GM18511 (cell line): ENCODE measurements at regions not wholly inside any gene's neighbourhood (a gene's known extent, or its start where the extent isn't known, plus 50 kb on each side); places are given as distances from the start of the nearest gene placed in this dataset.
"Not testable (repeated sequence)": the region's sequence is repeated elsewhere in the genome, so short reads cannot be mapped to it uniquely, and the experiment has no call there.

Experiments used
- ATAC-seq: cut with Tn5 transposase; IDR thresholded peaks from one replicate; pipeline ENCODE4 v1.9.1; 2021; ENCODE audit warnings: mild to moderate bottlenecking, moderate library complexity; ENCODE audit not compliant: unreplicated experiment

DNA sequence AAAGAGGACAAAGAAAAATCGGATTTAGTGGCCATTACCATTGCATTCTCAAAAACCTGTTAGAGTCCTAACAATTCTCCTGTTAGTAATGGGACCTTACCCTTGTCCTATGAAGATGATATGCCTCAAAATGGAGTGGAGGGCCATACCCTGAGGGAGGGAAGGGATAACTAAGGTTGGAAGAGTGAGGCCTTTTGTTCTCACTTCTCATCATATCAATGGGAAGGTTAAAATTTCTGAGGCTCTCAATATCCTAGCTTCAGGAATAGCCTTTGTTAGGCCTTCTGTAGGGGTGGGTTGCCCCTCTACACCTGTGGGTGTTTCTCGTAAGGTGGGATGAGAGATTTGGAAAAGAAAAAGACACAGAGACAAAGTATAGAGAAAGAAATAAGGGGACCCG lies 109.4 kb upstream of the SGIP1 start:
- not testable (repeated sequence) for ATAC-seq

DNA sequence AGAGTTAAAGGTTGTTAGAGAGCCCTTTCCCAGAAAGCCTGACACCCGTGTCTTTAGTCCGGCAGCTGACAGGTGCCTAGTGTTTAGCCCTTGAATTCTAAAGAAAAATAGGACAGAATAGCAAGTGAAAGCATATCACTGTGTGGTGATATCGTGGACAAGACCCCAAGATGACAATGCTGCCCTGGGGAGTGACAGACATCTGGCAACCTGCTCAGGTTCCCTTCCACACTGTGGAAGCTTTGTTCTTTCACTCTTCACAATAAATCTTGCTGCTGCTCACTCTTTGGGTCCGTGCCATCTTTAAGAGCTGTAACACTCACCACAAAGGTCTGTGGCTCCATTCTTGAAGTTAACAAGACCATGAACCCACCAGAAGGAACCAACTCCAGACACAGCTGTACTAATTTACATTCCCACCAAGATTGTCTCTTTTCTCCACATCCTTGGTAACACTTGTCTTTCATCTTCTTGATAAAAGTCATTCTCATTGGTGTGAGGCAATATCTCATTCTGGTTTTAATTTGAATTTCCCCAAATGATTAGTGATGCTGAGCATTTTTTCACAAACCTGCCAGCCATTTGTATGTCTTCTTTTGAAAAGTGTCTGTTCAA lies 107.6 kb upstream of the SGIP1 start:
- ATAC-seq = no peak

DNA sequence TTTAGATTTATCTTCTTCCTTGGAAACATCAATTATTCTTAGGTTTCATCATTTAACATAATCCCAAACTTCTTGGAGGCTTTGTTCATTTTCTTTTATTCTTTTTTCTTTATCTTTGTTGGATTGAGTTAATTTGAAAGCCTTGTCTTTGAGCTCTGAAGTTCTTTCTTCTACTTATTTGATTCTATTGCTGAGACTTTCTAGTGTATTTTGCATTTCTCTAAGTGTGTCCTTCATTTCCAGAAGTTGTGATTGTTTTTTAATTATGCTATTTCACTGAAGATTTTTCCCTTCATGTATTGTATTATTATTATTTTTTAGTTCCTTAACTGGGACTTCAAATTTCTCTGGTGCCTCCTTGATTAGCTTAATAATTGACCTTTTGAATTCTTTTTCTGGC lies 103.1 kb upstream of the SGIP1 start:
- not testable (repeated sequence) for ATAC-seq

DNA sequence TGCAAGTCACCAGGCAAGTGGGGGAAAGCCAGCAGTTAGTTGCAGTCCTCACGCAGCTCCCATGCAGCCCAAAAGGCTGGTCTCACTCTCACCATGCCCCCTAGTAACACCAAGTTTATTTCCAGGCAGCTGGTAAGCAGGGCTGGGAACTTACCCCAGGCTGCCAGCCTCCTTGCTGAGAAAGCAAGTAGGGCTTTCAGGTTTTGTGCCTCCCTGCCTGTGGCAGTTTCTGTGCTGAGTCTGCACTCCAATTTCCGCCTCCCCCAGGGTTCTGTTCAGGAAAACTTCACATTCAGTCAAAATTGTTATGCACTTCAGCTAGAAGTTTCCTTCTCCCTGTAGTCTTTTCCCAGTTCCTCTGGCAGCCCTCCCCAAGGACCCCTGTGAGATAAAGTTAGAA lies 102.0 kb upstream of the SGIP1 start:
- ATAC-seq = no peak

- ATAC-seq = no peak
Observed at GRCh38 chr1:66433611-66434010, 100.3 kb upstream of the SGIP1 start.

DNA sequence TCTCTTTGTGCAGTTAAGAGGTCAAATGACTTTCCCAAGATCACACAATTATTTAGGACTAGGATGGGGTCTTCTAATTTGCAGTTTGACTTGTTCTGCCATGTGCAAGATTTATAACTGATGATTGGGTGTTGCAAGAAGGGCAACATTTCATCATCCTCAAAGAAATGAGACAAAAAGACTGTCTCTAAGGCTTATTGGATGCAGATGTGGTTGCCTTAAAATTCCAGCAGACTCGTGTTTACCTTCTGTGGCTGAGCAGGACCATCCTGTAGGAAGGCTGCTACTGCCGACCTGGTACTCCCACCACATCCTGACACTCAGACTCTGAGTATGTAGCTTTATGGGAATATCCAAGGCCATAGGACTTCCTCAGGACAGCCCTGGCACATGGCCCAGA lies 99.9 kb upstream of the SGIP1 start:
- no peak for ATAC-seq

- ATAC-seq = no peak
Observed at GRCh38 chr1:66435541-66435940, 98.4 kb upstream of the SGIP1 start.

GRCh38 chr1:66436378-66437135 lies 97.4 kb upstream of the SGIP1 start:
- peak; percentile 69 for ATAC-seq

- ATAC-seq = no peak
Observed at GRCh38 chr1:66437136-66437401, 96.9 kb upstream of the SGIP1 start.

- ATAC-seq = no peak
Observed at GRCh38 chr1:66438062-66438461, 95.9 kb upstream of the SGIP1 start.

DNA sequence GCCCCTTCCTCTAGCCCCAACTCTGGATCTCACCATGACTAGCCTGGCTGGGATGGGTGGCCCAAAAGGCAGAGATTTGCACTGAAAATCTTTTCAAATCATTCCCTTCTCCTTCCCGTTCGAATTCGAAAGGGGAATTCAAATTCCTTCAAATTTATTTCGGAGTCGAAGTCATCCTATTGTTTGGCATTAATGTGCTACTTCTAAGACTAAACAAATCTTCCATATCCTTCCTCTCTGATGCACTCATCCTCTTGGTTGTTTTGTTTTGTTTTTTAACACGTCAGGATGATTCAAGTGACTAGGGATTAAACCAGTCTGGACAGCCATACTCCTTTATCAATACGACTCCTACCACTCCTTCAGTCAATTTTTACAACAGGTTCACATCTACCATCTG lies 95.5 kb upstream of the SGIP1 start:
- ATAC-seq = peak; percentile 15

DNA sequence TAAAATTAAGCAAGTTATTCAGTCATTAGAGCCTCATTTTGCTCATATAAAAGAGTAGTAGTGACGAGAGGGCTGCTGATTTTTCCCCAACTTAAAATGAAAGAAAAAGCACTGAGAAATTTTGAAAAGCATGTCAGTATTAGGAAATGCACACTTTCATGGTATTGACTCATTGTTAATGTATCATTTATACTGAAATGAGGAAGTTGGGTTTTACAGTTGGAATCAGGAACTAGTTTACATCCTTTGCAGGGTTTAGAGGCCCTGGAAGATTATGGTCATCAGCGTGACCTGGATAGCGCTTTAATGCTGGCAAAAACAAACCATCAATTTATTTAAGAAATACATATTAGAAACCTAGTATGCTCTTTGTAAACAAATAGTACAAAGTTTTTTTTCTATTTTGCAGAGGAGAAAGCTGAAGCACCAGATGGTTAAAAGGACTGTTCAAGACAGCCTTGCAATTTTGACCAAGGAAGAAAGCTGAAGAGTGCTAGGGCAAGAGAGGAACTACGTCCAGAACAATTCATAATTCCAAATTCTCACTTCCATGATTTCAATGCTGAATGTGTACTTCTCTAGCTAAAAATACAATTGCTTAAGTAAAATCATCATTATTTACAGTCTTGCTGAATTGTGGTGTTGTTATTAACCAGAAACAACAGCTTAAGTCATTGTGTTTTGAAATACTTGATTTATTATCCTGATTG lies 94.8 kb upstream of the SGIP1 start:
- ATAC-seq = peak; percentile 80

DNA sequence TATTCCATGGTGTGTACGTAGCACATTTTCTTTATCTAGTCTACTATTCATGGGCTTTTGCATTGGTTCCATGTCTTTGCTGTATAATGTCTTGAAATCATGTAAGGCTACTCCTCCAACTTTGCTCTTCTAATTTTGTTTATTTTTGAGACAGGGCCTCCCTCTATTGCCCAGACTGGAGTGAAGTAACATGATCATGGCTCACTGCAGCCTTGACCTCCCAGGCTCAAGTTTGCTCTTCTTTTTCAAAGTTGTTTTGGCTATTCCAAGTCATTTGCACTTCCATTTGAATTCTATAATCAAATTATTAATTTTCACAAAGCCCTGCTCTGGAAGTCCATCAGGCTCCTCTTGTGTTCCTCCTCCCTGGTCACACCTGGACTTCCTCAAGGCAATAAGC lies 90.2 kb upstream of the SGIP1 start:
- no peak for ATAC-seq

DNA sequence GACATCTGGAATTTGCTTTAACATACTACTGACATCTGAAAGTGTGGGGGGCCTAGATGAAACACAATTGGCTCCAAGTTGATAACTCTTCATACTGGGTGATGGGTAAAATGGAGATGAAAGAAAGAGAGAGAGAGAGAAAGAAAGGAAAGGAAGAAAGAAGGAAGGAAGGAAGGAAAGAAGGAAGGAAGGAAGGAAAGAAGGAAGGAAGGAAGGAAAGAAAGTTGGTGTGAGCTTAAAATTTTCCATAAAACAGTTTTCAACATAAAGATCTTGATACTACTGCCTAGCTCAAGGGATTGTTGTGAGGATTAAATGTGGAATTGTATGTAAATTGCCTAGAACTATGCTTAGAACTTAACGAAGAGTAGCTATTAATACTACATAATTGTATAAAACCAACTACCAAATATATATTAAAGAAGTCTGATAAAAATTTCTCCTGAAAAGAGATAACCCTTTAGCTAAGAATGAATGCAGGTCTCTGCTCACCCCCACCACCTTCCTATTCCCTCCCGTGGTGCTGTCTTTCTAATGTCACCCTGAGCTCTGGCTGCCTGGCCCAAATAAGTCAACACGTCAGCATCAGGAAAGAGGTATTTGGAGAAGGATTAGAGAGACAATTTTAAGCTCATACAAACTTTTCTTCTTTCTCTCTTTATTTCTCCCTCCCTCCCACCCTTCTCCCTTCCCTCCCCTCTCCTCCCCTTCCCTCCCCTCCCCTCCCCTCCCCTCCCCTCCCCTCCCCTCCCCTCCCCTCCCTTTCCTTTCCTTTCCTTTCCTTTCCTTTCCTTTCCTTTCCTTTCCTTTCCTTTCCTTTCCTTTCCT lies 89.3 kb upstream of the SGIP1 start:
- no peak for ATAC-seq

GRCh38 chr1:66445492-66446181 lies 88.3 kb upstream of the SGIP1 start:
- peak; percentile 90 for ATAC-seq

DNA sequence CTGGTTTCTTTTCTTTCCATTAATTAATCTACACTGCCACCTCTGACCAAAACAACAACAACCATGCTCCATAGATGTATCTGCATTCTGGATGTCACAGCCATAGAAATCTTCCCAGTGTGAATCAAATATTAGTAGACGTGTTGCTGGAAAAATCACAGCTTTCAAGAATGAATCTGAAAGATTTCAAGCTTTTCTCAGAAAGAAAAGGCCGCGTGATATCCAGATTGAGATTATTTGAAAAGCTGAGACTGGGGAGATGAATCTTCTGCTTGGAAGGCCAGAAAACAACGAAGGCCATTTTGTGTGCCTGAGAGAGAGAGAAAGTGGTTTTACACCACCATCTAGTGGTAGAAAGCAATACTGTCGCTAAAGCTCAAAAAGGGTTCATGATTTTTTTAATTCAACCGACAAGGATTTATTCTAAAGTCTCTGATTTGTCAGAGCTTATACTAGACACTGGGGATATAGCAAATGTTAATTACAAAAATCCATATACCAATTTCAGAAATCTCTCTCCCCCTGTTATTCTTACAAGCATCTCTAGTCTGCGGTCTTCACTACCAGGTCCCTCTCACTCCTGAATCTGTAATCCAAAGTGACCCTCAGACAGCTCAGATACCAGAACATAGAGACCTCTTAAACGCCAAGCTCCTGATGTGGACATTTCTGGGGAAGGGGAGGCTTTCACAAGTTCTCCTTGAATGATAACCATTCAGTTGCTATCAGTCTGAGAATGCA lies 87.5 kb upstream of the SGIP1 start:
- ATAC-seq = peak; percentile 53

GRCh38 chr1:66450043-66450514 lies 83.9 kb upstream of the SGIP1 start:
- ATAC-seq = no peak

- ATAC-seq = no peak
Observed at GRCh38 chr1:66450847-66451246, 83.1 kb upstream of the SGIP1 start.

DNA sequence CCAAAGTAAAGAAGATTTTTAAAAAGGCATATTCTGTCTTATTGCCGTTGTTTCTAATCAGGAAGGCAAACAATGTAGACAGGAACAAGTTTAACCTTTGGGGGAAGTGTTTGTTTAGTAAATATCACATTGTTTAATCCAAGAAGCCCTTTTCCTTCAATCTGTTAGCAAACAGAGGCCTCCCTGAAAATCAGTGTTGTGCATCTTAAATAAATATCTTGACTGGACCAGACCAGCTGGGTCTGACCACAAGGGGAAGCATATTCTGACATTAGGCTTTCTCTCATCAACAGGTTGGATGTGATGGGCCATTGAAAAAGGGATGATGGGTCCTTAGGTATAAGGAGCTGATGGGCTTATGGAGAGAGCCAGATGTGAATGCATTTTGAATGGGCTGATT lies 81.8 kb upstream of the SGIP1 start:
- ATAC-seq = no peak

- ATAC-seq = peak; percentile 81
Observed at GRCh38 chr1:66452982-66453381, 81.0 kb upstream of the SGIP1 start.
